ENCODE measurements at regions not wholly inside any gene's neighbourhood (a gene's known extent, or its start where the extent isn't known, plus 50 kb on each side); places are given as distances from the start of the nearest gene placed in this dataset.
"Not testable (repeated sequence)": the region's sequence is repeated elsewhere in the genome, so short reads cannot be mapped to it uniquely, and the experiment has no call there.

- in situ Hi-C loops (cut with HindIII; ENCODE audit: low pct_unique_long_range_greater_than_20kb, low sequenced_read_pairs) = loop anchor here (25.0 kb wide), 1 partner anchor 96 kb away; the partner anchor contains the start of genes MRPS6 and SLC5A3
- DNase-seq (ENCODE audit: low read depth in 1 of 2, low spot score in 1 of 2) = no peak
- no peak for TF ChIP-seq JUND (IDR thresholded peaks at IDR 0.05; ENCODE audit: low read depth)
These were observed 50.8 kb upstream of the ATP5PO start for GRCh38 chr21:33966324-33966949.

DNA sequence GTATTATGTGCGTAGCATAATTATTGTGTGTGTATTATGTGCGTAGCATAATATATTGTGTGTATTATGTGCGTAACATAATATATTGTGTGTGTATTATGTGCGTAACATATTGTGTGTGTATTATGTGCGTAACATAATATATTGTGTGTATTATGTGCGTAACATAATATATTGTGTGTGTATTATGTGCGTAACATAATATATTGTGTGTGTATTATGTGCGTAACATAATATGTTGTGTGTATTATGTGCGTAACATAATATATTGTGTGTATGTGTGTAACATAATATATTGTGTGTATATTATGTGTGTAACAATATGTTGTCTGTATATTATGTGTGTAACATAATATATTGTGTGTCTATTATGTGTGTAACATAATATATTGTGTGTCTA is 50.1 kb upstream of the ATP5PO start:
- not testable (repeated sequence) for DNase-seq (ENCODE audit: low read depth in 1 of 2, low spot score in 1 of 2)
- in situ Hi-C loops (cut with HindIII; ENCODE audit: low pct_unique_long_range_greater_than_20kb, low sequenced_read_pairs) = loop anchor here (25.0 kb wide), 1 partner anchor 97 kb away; the partner anchor contains the start of genes MRPS6 and SLC5A3

Data from T47D (cell line).